ENCODE measurements at regions not wholly inside any gene's neighbourhood (a gene's known extent, or its start where the extent isn't known, plus 50 kb on each side); places are given as distances from the start of the nearest gene placed in this dataset.

DNA sequence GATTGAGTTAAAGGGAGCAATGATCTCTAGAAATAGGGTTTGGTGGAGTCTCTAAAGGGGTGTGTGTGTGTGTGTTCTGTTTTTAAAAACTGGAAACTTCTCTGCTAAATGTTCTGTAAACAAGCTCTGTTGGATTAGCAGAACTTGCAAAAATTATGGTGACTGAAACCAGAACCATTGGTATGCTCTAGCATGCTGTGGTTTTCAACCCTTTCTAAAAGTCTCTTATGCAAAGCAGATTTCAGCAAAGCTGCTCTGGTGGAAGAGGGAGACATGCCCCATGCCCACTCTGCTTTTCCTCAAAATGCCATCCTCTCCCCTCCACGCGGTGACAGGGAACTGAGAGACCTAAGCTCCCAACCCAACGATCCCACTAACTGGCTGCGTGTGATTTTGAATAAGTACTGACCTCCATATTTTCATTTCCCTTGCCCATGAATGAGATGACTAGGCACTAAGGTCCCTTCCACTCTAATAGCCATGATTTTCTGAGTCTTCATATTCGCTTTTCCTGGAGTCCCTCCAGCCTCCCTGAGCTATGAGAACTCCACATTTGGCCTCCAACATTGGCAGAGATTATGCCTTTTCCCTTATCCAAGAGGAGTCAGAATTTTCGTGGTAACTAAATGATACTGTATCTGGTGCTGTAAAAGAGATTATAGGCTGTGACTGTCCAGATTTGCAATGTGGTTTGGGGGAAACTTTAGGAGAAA is 117.3 kb upstream of the PALS2 start:
- Mint-ChIP-seq H3K4me1 (peaks cover 0 to 4% (median 3%) of the 10 kb centered on the region in 3 donors), H3K9me3 (no peaks in the 10 kb centered on the region), H3K4me3 (peak overlapping the region in 2 of 8 donors; percentile 6 to 14), H3K27ac (peak overlapping the region in 2 of 6 donors; percentile 14 to 16), H3K27me3 (peaks cover 0 to 25% (median 0%) of the 10 kb centered on the region in 3 donors), H3K36me3 (no peaks in the 10 kb centered on the region)
- DNase-seq (no peak), ATAC-seq (ENCODE audit: low read depth in 2 of 2) (peak in 1 of 2 donors; percentile 32)

DNA sequence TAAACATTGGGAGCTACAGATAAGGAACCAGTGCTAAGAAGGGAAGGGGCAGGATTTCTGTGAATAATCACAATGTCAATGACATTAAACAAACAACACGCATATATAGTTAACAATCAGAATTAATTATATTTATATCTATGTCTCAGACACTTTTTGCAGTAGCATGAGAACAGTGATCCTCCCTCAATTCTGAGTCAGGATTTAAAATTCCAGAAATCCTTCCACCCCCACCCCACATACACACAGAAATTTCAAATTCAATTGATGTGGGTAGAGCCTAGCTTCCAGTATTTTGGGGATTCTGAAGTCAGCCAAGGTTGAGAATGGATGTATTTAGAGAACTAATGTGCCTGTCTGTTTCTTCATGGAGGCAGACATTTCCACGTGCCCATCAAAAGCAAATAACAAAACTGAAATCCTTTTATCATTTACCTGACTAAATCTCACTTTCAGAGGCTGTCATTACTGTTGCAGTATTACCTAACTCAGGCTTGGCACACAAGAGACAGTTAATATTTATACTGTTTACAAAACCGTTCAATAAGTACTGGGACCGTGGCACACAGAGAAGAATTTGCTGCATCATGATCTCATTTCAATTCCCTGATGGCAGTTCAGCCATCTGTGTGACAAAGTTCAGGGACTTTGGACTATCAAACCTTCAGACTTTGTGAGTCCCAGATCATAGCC is 116.6 kb upstream of the PALS2 start:
- Mint-ChIP-seq H3K4me1 (peaks cover 0 to 4% (median 3%) of the 10 kb centered on the region in 3 donors), H3K27ac (no peak overlapping the region), H3K27me3 (peaks cover 0 to 20% (median 0%) of the 10 kb centered on the region in 3 donors), H3K4me3 (no peak overlapping the region), H3K36me3 (no peaks in the 10 kb centered on the region), H3K9me3 (no peaks in the 10 kb centered on the region)
- DNase-seq (no peak), ATAC-seq (ENCODE audit: low read depth in 2 of 2) (no peak)

DNA sequence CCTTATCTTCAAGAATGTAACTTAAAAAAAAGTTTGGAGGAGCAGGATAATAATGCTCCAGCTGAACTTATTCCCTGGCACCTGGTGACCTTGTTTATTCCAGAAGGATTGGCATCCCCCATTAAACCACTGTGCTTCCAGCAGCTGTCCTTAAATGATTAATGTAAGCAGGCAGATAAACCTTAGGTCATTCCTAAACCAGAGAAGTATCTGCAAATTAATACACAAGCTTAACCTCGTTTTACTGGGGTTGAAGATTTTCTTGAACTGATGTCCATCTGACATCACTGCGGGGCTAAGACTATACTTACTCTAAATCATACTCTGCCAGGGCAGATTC is 116.1 kb upstream of the PALS2 start:
- no peak for ATAC-seq (ENCODE audit: low read depth in 2 of 2)
- Mint-ChIP-seq H3K27ac (no peak overlapping the region), H3K27me3 (peaks cover 0 to 14% (median 0%) of the 10 kb centered on the region in 3 donors), H3K4me3 (no peak overlapping the region), H3K9me3 (no peaks in the 10 kb centered on the region), H3K36me3 (no peaks in the 10 kb centered on the region), H3K4me1 (peaks cover 0 to 4% (median 3%) of the 10 kb centered on the region in 3 donors)
- no peak for DNase-seq

DNA sequence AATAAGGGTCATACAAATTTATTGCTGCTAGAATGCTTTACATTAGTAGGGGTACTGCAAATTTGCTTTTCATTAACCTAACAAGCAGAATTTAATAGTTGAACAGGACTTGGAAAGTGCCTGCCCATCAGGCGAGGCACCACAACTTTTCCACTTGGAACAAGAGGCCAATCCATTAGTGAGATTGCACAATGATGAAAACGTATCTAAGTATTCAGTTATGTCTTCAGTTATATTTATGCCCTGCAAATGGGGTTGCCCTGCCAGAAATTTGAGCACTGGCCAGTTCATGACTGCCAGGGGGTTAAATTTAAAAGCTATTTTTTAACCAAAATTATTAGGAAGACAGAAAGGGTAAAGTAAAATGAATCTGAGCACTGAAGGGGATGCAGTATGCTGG is 111.1 kb upstream of the PALS2 start:
- H3K36me3 Mint-ChIP-seq: no peaks in the 10 kb centered on the region
- no peak for ATAC-seq (ENCODE audit: low read depth in 2 of 2)
- no peak for DNase-seq
- H3K27ac Mint-ChIP-seq: no peak overlapping the region
- H3K4me1 Mint-ChIP-seq: no peaks in the 10 kb centered on the region
- peaks cover 0 to 7% (median 4%) of the 10 kb centered on the region in 3 donors for H3K27me3 Mint-ChIP-seq
- no peak overlapping the region for H3K4me3 Mint-ChIP-seq
- H3K9me3 Mint-ChIP-seq: no peaks in the 10 kb centered on the region

DNA sequence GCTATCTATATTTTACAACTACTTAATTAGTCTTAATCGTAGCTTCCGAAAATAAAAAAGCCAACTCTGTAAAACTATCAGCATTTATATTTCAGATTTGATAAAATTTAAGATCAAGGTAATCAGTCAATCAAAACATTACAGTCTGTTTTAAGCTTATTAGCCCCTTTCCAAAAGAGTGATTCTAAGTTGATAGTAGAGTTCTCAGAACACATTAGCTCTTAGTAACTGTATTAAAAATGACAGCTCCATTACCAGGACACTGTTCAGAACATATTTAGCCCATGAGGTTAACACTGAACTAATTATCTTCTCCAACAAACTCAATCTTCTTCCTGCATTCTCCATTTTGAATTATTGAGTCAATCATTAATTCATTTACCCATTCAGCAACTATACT is 110.3 kb upstream of the PALS2 start:
- no peaks in the 10 kb centered on the region for H3K9me3 Mint-ChIP-seq
- H3K36me3 Mint-ChIP-seq: no peaks in the 10 kb centered on the region
- H3K4me1 Mint-ChIP-seq: no peaks in the 10 kb centered on the region
- H3K27ac Mint-ChIP-seq: no peak overlapping the region
- DNase-seq (no peak), ATAC-seq (ENCODE audit: low read depth in 2 of 2) (no peak)
- no peak overlapping the region for H3K4me3 Mint-ChIP-seq
- H3K27me3 Mint-ChIP-seq: peaks cover 0 to 4% (median 1%) of the 10 kb centered on the region in 3 donors

DNA sequence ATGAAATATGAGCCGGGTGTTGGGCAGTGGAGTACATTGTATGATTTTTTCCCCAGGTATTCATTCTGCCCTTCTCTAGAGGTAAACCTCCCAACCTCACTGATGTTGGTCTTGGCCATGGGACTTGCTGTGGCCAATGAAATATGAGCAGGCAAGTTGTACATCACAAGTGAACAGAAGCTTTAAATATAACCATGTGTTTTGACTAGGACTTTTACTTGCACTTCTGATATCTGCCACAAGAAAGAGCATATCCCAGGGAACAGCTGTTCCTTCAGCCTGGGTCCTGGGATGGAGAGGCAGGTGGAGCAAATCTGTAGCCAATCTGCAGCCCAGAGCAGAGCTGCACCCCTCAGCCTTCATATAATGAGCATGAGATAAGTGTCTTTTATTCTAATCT is 109.8 kb upstream of the PALS2 start:
- Mint-ChIP-seq H3K4me3 (no peak overlapping the region), H3K27ac (no peak overlapping the region), H3K4me1 (no peaks in the 10 kb centered on the region), H3K36me3 (no peaks in the 10 kb centered on the region), H3K9me3 (no peaks in the 10 kb centered on the region), H3K27me3 (peaks cover 0 to 4% (median 0%) of the 10 kb centered on the region in 3 donors)
- ATAC-seq (ENCODE audit: low read depth in 2 of 2) (no peak), DNase-seq (no peak)

DNA sequence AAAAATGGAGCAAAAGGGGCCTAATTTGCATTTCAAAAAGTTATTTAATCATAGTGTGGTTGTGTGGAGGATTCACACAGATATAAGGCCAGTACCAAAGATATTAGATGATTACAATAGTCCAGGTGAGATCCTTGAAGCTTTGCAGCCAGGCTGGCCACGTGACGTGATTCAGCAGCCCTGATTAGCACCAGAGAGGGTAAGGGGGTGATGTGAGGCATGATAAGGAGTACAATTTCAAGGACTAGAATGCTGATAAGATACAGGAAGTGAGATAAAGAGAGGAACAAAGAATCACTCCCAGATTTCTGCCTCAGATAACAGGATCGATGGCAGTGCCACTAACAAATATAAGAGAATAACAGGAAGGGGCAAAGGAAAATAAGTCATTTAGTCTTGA is 108.4 kb upstream of the PALS2 start:
- no peak overlapping the region for H3K27ac Mint-ChIP-seq
- DNase-seq: no peak
- H3K36me3 Mint-ChIP-seq: no peaks in the 10 kb centered on the region
- H3K27me3 Mint-ChIP-seq: peaks cover 0 to 4% (median 0%) of the 10 kb centered on the region in 3 donors
- no peak overlapping the region for H3K4me3 Mint-ChIP-seq
- ATAC-seq (ENCODE audit: low read depth in 2 of 2): no peak
- no peaks in the 10 kb centered on the region for H3K9me3 Mint-ChIP-seq
- no peaks in the 10 kb centered on the region for H3K4me1 Mint-ChIP-seq

DNA sequence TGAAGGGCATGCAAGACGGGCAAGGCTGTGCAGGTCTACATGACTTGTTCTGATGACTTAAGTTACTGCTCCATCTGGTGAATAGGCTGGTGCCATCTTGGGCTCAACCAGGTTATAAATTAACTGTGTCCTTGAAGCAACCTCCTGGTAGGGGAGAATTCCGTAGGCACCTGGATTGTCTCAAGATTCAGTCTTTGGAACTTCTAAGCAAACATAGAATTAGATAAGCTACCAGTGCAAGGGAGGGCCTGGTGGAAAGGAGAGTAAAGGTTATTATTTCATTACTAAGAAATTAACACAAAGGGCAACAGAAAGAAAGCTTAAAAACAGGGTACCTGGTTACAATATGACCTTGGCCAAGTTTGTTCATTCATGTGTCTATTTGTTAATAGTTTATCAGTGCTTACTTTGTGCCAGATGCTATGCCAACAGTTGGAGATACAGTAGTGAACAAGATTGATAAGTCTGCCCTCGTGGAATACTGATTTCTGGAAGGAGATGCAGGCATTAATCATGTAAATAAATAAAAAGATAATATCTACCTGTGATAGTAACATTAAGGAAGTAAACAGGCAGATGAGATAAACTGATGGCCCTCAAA is 107.0 kb upstream of the PALS2 start:
- Mint-ChIP-seq H3K4me1 (no peaks in the 10 kb centered on the region), H3K27ac (peak overlapping the region in 1 of 6 donors; percentile 74), H3K27me3 (peaks cover 0 to 4% (median 0%) of the 10 kb centered on the region in 3 donors), H3K9me3 (no peaks in the 10 kb centered on the region), H3K36me3 (no peaks in the 10 kb centered on the region), H3K4me3 (no peak overlapping the region)
- no peak for ATAC-seq (ENCODE audit: low read depth in 2 of 2)
- DNase-seq: no peak

DNA sequence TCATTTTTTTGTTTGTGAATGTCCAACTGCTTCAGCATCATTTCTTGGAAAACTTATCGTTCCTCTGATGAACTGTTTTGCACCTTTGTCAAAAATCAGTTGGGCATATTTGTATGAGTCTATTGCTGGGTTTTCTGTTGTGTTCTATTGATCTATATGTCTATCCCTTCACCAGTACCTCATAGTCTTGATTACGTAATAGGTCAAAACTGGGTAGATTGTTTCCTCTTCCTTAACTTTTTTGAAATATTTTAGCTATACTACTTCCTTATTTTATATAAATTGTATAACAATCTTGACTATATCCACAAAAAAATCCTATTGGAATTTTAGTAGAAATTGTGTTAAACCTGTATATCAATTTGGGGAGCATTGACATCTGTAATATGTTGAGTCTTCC is 104.1 kb upstream of the PALS2 start:
- ATAC-seq (ENCODE audit: low read depth in 2 of 2) (no peak), DNase-seq (no peak)
- no peak overlapping the region for H3K27ac Mint-ChIP-seq
- no peaks in the 10 kb centered on the region for H3K9me3 Mint-ChIP-seq
- H3K36me3 Mint-ChIP-seq: no peaks in the 10 kb centered on the region
- H3K27me3 Mint-ChIP-seq: peaks cover 0 to 4% (median 0%) of the 10 kb centered on the region in 3 donors
- H3K4me3 Mint-ChIP-seq: no peak overlapping the region
- H3K4me1 Mint-ChIP-seq: no peaks in the 10 kb centered on the region

DNA sequence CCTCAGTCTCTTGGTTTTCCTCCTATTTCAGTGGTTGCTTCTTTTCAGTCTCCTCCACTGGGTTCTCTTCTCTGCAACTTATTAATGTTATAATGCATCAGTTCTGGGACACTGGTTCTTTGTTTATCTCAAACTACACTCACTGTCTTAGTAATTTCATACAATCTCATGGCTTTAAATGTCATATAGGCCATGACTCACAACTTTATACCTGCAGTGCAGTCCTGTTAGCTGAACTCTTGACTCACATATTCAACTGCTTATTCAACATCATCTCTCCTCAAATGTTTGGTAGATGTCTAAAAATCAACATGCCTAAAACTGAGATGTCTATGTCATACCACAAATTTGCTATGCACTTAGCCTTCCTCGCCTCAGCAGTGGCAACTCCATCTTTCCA is 101.2 kb upstream of the PALS2 start:
- Mint-ChIP-seq H3K9me3 (no peaks in the 10 kb centered on the region), H3K36me3 (no peaks in the 10 kb centered on the region), H3K4me3 (no peak overlapping the region), H3K4me1 (no peaks in the 10 kb centered on the region), H3K27ac (no peak overlapping the region), H3K27me3 (no peaks in the 10 kb centered on the region)
- ATAC-seq (ENCODE audit: low read depth in 2 of 2): no peak
- no peak for DNase-seq

DNA sequence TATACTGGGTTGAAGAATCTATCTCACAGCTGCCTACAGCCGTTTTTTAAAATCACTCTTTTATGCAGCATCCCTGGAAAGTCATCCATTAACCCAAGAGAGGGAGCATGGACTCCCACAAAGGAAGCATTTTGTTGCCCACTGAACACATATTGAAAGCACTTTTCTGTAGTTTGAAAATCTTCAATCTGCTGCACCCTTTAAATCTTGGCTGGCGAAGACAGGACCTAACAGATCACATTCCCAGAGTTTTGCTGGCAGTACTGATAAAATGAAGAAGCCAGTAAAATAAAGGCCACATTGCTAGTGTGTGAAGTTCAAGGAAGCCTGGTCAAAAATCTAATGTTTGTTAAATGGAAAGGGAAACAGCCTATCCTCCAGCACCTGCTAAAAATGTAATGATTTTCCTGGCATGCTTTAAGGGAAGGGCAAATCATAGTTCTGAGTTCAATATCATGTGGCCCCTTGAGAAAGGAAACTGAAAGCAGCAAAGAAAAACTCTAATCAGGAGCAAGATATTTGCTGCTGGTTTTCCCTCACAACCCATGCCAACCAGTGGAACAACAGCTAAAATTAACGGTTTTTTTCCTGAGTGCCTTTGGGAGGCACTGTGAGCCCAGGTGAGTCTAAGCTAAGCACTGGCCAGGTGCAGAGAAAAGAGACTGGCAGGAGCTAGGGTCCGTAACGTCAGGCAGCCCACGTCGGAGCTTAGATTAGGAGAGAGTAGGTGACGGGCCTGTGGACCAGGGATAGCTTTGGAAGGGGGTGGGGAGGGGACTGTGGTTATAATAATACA is 97.9 kb upstream of the PALS2 start:
- H3K4me1 Mint-ChIP-seq: no peaks in the 10 kb centered on the region
- no peak overlapping the region for H3K4me3 Mint-ChIP-seq
- no peak overlapping the region for H3K27ac Mint-ChIP-seq
- peaks cover 0 to 10% (median 9%) of the 10 kb centered on the region in 3 donors for H3K27me3 Mint-ChIP-seq
- no peak for ATAC-seq (ENCODE audit: low read depth in 2 of 2)
- peaks cover 0 to 5% of the 10 kb centered on the region in 2 donors for H3K36me3 Mint-ChIP-seq
- no peaks in the 10 kb centered on the region for H3K9me3 Mint-ChIP-seq
- no peak for DNase-seq

DNA sequence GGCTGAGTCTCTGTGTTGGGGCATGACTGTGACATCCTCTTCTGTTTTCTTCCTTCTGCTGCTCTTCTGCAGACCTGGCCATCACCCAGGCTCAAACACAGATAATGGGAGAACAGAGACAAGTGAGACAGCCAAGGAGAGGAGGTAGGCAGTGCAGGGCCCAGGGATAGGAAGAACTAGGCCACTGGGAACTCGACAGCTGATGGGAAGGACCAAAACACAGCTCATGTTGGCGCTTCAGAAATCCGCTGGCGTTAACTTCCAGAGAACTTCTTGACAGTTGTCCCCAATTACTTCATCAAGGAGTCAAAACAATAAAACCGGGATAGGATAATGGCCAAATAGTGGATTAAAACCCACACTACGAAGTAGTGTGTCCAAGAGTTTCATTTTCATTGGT is 97.0 kb upstream of the PALS2 start:
- H3K4me1 Mint-ChIP-seq: no peaks in the 10 kb centered on the region

DNA sequence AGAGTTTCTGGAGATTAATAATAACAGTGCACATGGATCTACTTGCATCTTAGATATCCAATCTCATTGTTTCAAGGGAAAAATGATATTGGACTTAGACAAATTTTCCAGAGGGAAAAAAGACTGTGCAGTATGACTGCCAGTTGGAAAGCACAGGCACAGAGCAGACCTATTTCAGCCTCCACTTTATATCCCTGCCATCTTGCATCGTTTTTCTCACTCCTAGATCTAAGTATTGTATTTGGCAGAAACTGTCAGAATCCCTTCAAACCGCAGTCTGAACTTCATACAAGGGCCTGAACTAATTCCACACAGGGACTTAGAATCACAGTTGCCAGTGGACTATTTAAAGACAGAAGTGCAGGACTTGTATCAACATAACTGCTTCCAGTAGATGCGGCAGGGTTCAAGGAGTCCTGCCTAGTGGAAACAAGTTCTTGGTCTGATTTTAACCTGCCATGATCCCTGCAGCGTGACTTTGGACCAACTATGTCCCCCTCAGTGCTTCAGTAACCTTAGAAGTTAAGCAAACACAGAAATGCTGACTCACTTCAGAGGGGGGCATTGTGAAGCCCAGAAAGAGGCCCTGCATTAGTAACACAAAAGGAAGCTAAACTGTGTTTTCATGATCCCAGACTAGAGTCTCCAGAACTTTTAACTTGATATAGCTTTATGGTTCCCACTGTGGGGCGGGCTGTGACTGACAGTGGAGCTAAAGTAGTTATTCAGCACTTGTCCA is 95.7 kb upstream of the PALS2 start:
- H3K27me3 Mint-ChIP-seq: peaks cover 7 to 23% (median 23%) of the 10 kb centered on the region in 3 donors
- no peaks in the 10 kb centered on the region for H3K4me1 Mint-ChIP-seq
- H3K36me3 Mint-ChIP-seq: peaks cover 0 to 5% of the 10 kb centered on the region in 2 donors
- ATAC-seq (ENCODE audit: low read depth in 2 of 2): no peak
- no peak overlapping the region for H3K4me3 Mint-ChIP-seq
- DNase-seq: no peak
- H3K27ac Mint-ChIP-seq: no peak overlapping the region
- no peaks in the 10 kb centered on the region for H3K9me3 Mint-ChIP-seq

More for the DNA sequence above, 97.0 kb upstream of the PALS2 start:
- DNase-seq (no peak), ATAC-seq (ENCODE audit: low read depth in 2 of 2) (no peak)
- Mint-ChIP-seq H3K9me3 (no peaks in the 10 kb centered on the region), H3K27me3 (peaks cover 3 to 18% (median 17%) of the 10 kb centered on the region in 3 donors), H3K4me3 (no peak overlapping the region), H3K27ac (no peak overlapping the region), H3K36me3 (peaks cover 0 to 5% of the 10 kb centered on the region in 2 donors)

All from naive B cell (primary cell).